ENCODE measurements at regions not wholly inside any gene's neighbourhood (a gene's known extent, or its start where the extent isn't known, plus 50 kb on each side); places are given as distances from the start of the nearest gene placed in this dataset.

GRCh38 chr3:72143322-72143721, 358.4 kb upstream of the PROK2 start:
- TF ChIP-seq CTCF (IDR thresholded peaks at IDR 0.05; ENCODE audit: poor library complexity), result no peak
- TF ChIP-seq EZH2 (IDR thresholded peaks at IDR 0.05; ENCODE audit: borderline replicate concordance), result no peak
- no peak for TF ChIP-seq EZH2phosphoT487 (IDR thresholded peaks at IDR 0.05; ENCODE audit: low read depth, severe bottlenecking, unreplicated experiment)

All from hepatocyte (in vitro differentiated cells).